Mesendoderm (in vitro differentiated cells): ENCODE measurements at regions not wholly inside any gene's neighbourhood (a gene's known extent, or its start where the extent isn't known, plus 50 kb on each side); places are given as distances from the start of the nearest gene placed in this dataset.
A peak's percentile ranks its signal among the peaks of the same experiment; 100 is the strongest.

Source experiments
- DNase-seq: peaks from one replicate; pipeline ENCODE4 v3.0.0; 2013
- H2AK5ac ChIP-seq: 2 replicates; pipeline ENCODE4 v1.6.1; 2013; ENCODE audit warnings: low read length, inconsistent platforms
- H2BK120ac ChIP-seq: 2 replicates; pipeline ENCODE4 v1.6.1; 2013; ENCODE audit warnings: low read depth, mild to moderate bottlenecking, low read length, moderate library complexity, mixed read lengths
- H2BK15ac ChIP-seq: replicated peaks from 2 replicates; pipeline ENCODE4 v1.6.1; 2013; ENCODE audit warnings: low read depth, mild to moderate bottlenecking, moderate library complexity
- H2BK5ac ChIP-seq: 2 replicates; pipeline ENCODE4 v1.6.1; 2013; ENCODE audit warnings: low read length, inconsistent platforms
- H3K18ac ChIP-seq: 2 replicates; pipeline ENCODE4 v1.6.1; 2013; ENCODE audit warnings: mild to moderate bottlenecking, low read length, mixed read lengths
- H3K23ac ChIP-seq: one replicate; pipeline ENCODE4 v1.6.1; 2013; ENCODE audit warnings: low read length
- H3K27ac ChIP-seq: 2 replicates; pipeline ENCODE4 v1.5.1; 2013; ENCODE audit warnings: low read depth, mild to moderate bottlenecking, inconsistent platforms, low read length, moderate library complexity
- H3K27me3 ChIP-seq: 2 replicates; pipeline ENCODE4 v1.6.1; 2013; ENCODE audit warnings: low read length, control low read depth, mild to moderate bottlenecking, inconsistent platforms; ENCODE audit not compliant: insufficient read depth, poor library complexity
- H3K36me3 ChIP-seq: 2 replicates; pipeline ENCODE4 v1.6.1; 2013; ENCODE audit warnings: low read length, inconsistent platforms; ENCODE audit not compliant: control insufficient read depth, insufficient read depth
- H3K4ac ChIP-seq: one replicate; pipeline ENCODE4 v1.6.1; 2013; ENCODE audit warnings: low read depth, mild to moderate bottlenecking, low read length, moderate library complexity
- H3K4me1 ChIP-seq: 2 replicates; pipeline ENCODE4 v1.6.1; 2013; ENCODE audit warnings: low read depth, low read length, inconsistent platforms; ENCODE audit not compliant: control insufficient read depth
- H3K4me2 ChIP-seq: 2 replicates; pipeline ENCODE4 v1.6.1; 2013; ENCODE audit warnings: low read length
- H3K4me3 ChIP-seq: 2 replicates; pipeline ENCODE4 v1.5.1; 2013; ENCODE audit warnings: mild to moderate bottlenecking, low read length
- H3K56ac ChIP-seq: one replicate; pipeline ENCODE4 v1.6.1; 2013; ENCODE audit warnings: low read length
- H3K79me1 ChIP-seq: 2 replicates; pipeline ENCODE4 v1.6.1; 2013; ENCODE audit warnings: low read length, inconsistent platforms
- H3K79me2 ChIP-seq: 2 replicates; pipeline ENCODE4 v1.6.1; 2013; ENCODE audit warnings: mild to moderate bottlenecking, low read length; ENCODE audit not compliant: control insufficient read depth, insufficient read depth
- H3K9ac ChIP-seq: 2 replicates; pipeline ENCODE4 v1.6.1; 2013; ENCODE audit warnings: low read length, inconsistent platforms
- H4K5ac ChIP-seq: one replicate; pipeline ENCODE4 v1.6.1; 2013; ENCODE audit warnings: low read length
- H4K8ac ChIP-seq: one replicate; pipeline ENCODE4 v1.6.1; 2013; ENCODE audit warnings: low read depth, mild to moderate bottlenecking, control low read depth, low read length, moderate library complexity
- WGBS: extraction: QIAGEN DNeasy Blood & Tissue Kit; methylation state at CpG from one replicate; pipeline ENCODE4 v1.1.7; 2013; ENCODE audit warnings: low lambda C conversion rate, missing lambda C conversion rate; ENCODE audit not compliant: insufficient coverage; ENCODE audit errors: extremely low coverage; 5-methylcytosine and 5-hydroxymethylcytosine counted together

- H3K18ac ChIP-seq: no peak overlapping the region
- H3K27ac ChIP-seq: no peak overlapping the region
- no peaks in the 10 kb centered on the region for H3K79me2 ChIP-seq
- no peaks in the 10 kb centered on the region for H3K27me3 ChIP-seq
- no peak overlapping the region for H2BK120ac ChIP-seq
- no peak overlapping the region for H2BK5ac ChIP-seq
- no peak overlapping the region for H4K5ac ChIP-seq
- H3K56ac ChIP-seq: no peak overlapping the region
- no peak overlapping the region for H2BK15ac ChIP-seq
- H2AK5ac ChIP-seq: no peak overlapping the region
- no peaks in the 10 kb centered on the region for H3K4me1 ChIP-seq
- DNase-seq: peak; percentile 28
- H3K9ac ChIP-seq: no peak overlapping the region
- H3K4ac ChIP-seq: no peak overlapping the region
- H3K79me1 ChIP-seq: no peaks in the 10 kb centered on the region
- no peak overlapping the region for H3K23ac ChIP-seq
- no CpG with 5 or more reads among the region's 6 CpGs for WGBS
- no peaks in the 10 kb centered on the region for H3K36me3 ChIP-seq
- H4K8ac ChIP-seq: no peak overlapping the region
- no peak overlapping the region for H3K4me2 ChIP-seq
- H3K4me3 ChIP-seq: no peak overlapping the region
Observed at GRCh38 chr10:33897291-33897752, 562.9 kb upstream of the NRP1 start.

DNA sequence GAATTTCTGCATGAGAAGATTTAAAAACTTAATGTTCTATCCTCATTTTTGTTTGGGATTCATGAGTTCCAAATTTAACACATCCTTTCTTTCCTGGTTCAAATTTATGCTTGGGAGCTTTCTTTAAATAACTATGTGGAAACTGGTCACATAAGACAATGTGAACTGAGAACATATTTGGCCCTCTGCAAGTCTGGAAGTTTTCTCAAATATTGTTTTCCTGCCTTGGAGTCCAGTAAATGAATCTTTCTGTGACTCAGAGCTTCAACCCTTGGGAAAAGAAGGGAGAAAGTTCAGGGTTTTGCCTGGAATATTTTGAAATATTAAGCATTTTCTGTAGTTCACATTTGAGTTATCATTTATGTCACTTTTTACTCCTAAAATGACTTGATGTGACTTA lies 559.0 kb upstream of the NRP1 start:
- Histone ChIP-seq H3K79me1 (no peaks in the 10 kb centered on the region), H3K27me3 (no peaks in the 10 kb centered on the region), H3K4me2 (no peak overlapping the region), H3K18ac (no peak overlapping the region), H3K56ac (no peak overlapping the region), H3K4me3 (no peak overlapping the region), H2BK5ac (no peak overlapping the region), H3K79me2 (no peaks in the 10 kb centered on the region), H3K4ac (no peak overlapping the region), H3K27ac (no peak overlapping the region), H2BK120ac (no peak overlapping the region), H2AK5ac (no peak overlapping the region), H4K8ac (no peak overlapping the region), H3K4me1 (no peaks in the 10 kb centered on the region), H3K23ac (no peak overlapping the region), H4K5ac (no peak overlapping the region), H2BK15ac (no peak overlapping the region), H3K36me3 (no peaks in the 10 kb centered on the region), H3K9ac (no peak overlapping the region)
- no peak for DNase-seq

DNA sequence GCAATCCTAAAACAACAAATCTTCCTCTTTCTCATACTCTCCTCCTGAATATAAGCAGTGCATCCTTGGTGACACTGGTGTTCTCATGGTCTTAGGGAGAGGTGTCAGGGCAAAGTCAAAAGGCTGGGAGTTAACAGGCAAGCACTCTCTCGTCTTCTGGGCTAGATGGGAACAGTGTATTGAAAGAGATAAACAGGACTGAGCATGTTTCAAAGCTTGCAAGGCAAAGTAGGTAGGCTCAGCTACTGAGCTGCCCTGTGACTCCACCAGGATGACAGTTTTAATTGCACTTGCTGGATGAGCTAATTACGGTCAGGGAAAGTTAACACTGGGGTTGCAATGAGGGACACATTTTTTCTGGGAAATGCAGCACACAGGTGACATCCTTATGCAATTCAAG lies 554.9 kb upstream of the NRP1 start:
- H3K27ac ChIP-seq: no peak overlapping the region

GRCh38 chr10:33887188-33887587 lies 552.7 kb upstream of the NRP1 start:
- no peaks in the 10 kb centered on the region for H3K4me1 ChIP-seq
- no peak overlapping the region for H3K4ac ChIP-seq
- H3K4me2 ChIP-seq: no peak overlapping the region
- no peak overlapping the region for H4K8ac ChIP-seq
- H4K5ac ChIP-seq: no peak overlapping the region
- no peaks in the 10 kb centered on the region for H3K27me3 ChIP-seq
- no peak overlapping the region for H3K56ac ChIP-seq
- H3K18ac ChIP-seq: no peak overlapping the region
- H3K27ac ChIP-seq: no peak overlapping the region
- no peak overlapping the region for H3K9ac ChIP-seq
- H3K79me1 ChIP-seq: no peaks in the 10 kb centered on the region
- WGBS: no CpG with 5 or more reads among the region's 3 CpGs
- H2AK5ac ChIP-seq: no peak overlapping the region
- no peak overlapping the region for H2BK15ac ChIP-seq
- H2BK120ac ChIP-seq: no peak overlapping the region
- no peak overlapping the region for H3K23ac ChIP-seq
- DNase-seq: no peak
- no peak overlapping the region for H3K4me3 ChIP-seq
- no peaks in the 10 kb centered on the region for H3K79me2 ChIP-seq
- H3K36me3 ChIP-seq: no peaks in the 10 kb centered on the region
- H2BK5ac ChIP-seq: no peak overlapping the region

More for the DNA sequence above, 554.9 kb upstream of the NRP1 start:
- H3K4me1 ChIP-seq: no peaks in the 10 kb centered on the region
- no peak overlapping the region for H2BK5ac ChIP-seq
- no peak overlapping the region for H3K4ac ChIP-seq
- H3K27me3 ChIP-seq: no peaks in the 10 kb centered on the region
- no peak overlapping the region for H2AK5ac ChIP-seq
- H3K56ac ChIP-seq: no peak overlapping the region
- no peak overlapping the region for H3K4me2 ChIP-seq
- H2BK15ac ChIP-seq: no peak overlapping the region
- no peaks in the 10 kb centered on the region for H3K36me3 ChIP-seq
- H3K79me2 ChIP-seq: no peaks in the 10 kb centered on the region
- no peak for DNase-seq
- no peak overlapping the region for H3K4me3 ChIP-seq
- no peaks in the 10 kb centered on the region for H3K79me1 ChIP-seq
- WGBS: no CpG with 5 or more reads among the region's 2 CpGs
- H2BK120ac ChIP-seq: no peak overlapping the region
- no peak overlapping the region for H3K23ac ChIP-seq
- no peak overlapping the region for H3K18ac ChIP-seq
- H4K5ac ChIP-seq: no peak overlapping the region
- no peak overlapping the region for H3K9ac ChIP-seq
- no peak overlapping the region for H4K8ac ChIP-seq

DNA sequence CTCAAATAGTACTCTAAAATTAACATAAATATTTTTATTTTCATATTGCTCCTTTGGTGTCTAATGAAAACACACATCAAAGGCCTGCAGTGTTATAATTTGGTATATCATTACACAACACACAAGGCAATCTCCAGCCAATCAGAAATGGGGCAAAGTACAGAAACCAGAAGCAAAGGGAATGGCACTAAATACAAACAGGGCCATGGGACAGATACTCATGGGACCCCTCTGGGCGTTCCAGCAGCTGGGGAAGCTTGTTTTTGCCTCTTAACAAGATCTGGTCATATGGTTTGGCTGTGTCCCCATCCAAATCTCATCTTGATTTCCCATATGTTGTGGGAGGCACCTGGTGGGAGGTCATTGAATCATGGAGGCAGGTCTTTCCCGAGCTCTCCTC lies 551.8 kb upstream of the NRP1 start:
- Histone ChIP-seq H3K27me3 (no peaks in the 10 kb centered on the region), H4K8ac (no peak overlapping the region), H3K4me1 (no peaks in the 10 kb centered on the region), H2BK15ac (no peak overlapping the region), H3K56ac (no peak overlapping the region), H2BK5ac (no peak overlapping the region), H3K23ac (no peak overlapping the region), H3K4me3 (no peak overlapping the region), H3K4me2 (no peak overlapping the region), H3K4ac (no peak overlapping the region), H3K79me2 (no peaks in the 10 kb centered on the region), H3K27ac (no peak overlapping the region), H2BK120ac (no peak overlapping the region), H2AK5ac (no peak overlapping the region), H3K18ac (no peak overlapping the region), H4K5ac (no peak overlapping the region), H3K36me3 (no peaks in the 10 kb centered on the region), H3K9ac (no peak overlapping the region), H3K79me1 (no peaks in the 10 kb centered on the region)
- no CpG with 5 or more reads among the region's 2 CpGs for WGBS
- no peak for DNase-seq

DNA sequence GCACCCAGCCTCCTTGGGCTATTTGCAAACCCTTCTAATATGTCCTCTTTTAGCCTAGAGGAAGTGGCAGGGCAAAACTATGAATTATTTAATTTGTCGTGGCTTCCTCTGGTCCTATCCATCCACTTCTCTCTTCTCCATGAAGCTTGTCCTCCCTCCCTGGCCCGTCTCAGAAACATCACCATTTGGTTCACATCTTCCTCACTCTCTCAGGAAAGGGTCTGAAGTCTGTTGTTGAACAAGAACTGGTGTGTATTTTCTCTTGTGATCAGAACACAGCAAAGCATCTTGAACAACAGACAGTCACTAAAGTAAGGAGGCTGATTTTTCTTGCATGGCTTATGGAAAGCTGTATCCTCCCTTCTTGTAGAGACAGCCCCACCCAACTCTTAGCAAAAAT lies 550.1 kb upstream of the NRP1 start:
- Histone ChIP-seq H3K9ac (no peak overlapping the region), H2AK5ac (no peak overlapping the region), H2BK120ac (no peak overlapping the region), H3K56ac (no peak overlapping the region), H3K4ac (no peak overlapping the region), H4K8ac (no peak overlapping the region), H3K27ac (no peak overlapping the region), H2BK5ac (no peak overlapping the region), H3K23ac (no peak overlapping the region), H3K18ac (no peak overlapping the region), H3K4me3 (no peak overlapping the region), H3K79me1 (no peaks in the 10 kb centered on the region), H3K27me3 (no peaks in the 10 kb centered on the region), H3K36me3 (no peaks in the 10 kb centered on the region), H3K79me2 (no peaks in the 10 kb centered on the region), H3K4me1 (peaks cover 2% of the 10 kb centered on the region), H3K4me2 (no peak overlapping the region), H4K5ac (no peak overlapping the region), H2BK15ac (no peak overlapping the region)
- no peak for DNase-seq
- WGBS: no CpG with 5 or more reads among the region's 2 CpGs
